ENCODE measurements at regions not wholly inside any gene's neighbourhood (a gene's known extent, or its start where the extent isn't known, plus 50 kb on each side); places are given as distances from the start of the nearest gene placed in this dataset.

DNA sequence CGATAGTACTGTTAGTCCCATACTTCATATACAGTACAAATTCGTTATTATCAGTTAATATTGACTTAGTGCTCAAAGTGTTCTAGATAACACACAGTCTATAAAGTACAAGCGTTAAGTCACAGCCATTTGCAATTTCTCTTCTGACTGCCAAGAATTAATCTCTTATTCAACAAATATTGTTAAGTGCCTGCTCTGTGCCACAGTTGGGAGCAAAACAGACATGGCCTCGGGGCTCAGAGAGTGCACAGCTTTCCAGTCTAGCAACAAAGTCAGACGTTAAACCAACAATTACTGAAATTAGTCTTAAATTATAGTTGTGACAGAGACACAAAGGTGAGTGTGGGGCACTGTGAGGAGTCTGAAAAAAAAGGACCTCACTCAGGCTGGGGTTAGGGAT is 113.0 kb upstream of the DPP6 start:
- TF ChIP-seq EP300 (IDR thresholded peaks at IDR 0.05; ENCODE audit: borderline replicate concordance) (no peak), TAF1 (IDR thresholded peaks at IDR 0.05; ENCODE audit: low read depth) (no peak), CREB1 (IDR thresholded peaks at IDR 0.05; ENCODE audit: low read depth) (no peak), FOXM1 (IDR thresholded peaks at IDR 0.05; ENCODE audit: borderline replicate concordance, low read depth) (no peak), TCF12 (IDR thresholded peaks at IDR 0.05; ENCODE audit: low read depth) (no peak), TEAD4 (IDR thresholded peaks at IDR 0.05) (no peak), NFIC (IDR thresholded peaks at IDR 0.05) (no peak)
- TF ChIP-seq, protein P1, sequence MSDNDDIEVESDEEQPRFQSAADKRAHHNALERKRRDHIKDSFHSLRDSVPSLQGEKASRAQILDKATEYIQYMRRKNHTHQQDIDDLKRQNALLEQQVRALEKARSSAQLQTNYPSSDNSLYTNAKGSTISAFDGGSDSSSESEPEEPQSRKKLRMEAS (IDR thresholded peaks at IDR 0.05): no peak
